H9 (cell line): ENCODE measurements at regions not wholly inside any gene's neighbourhood (a gene's known extent, or its start where the extent isn't known, plus 50 kb on each side); places are given as distances from the start of the nearest gene placed in this dataset.

Experiments used
- DNase-seq: peaks from one replicate; pipeline ENCODE4 v3.0.0-alpha.2; 2017
- H2AFZ ChIP-seq: one replicate; pipeline ENCODE4 v1.6.1; 2013; ENCODE audit warnings: mild to moderate bottlenecking, low read length, control low read depth, moderate library complexity
- H2AK5ac ChIP-seq: 2 replicates; pipeline ENCODE4 v1.6.1; 2013; ENCODE audit warnings: low read length, control low read depth, mixed read lengths; ENCODE audit not compliant: insufficient read length
- H2BK120ac ChIP-seq: one replicate; pipeline ENCODE4 v1.6.1; 2013; ENCODE audit warnings: low read depth, mild to moderate bottlenecking, low read length, control low read depth, inconsistent platforms; ENCODE audit not compliant: poor library complexity, severe bottlenecking
- H2BK12ac ChIP-seq: 2 replicates; pipeline ENCODE4 v1.6.1; 2013; ENCODE audit warnings: low read length, control low read depth, mixed read lengths, low read depth; ENCODE audit not compliant: insufficient read length
- H2BK15ac ChIP-seq: 2 replicates; pipeline ENCODE4 v1.6.1; 2013; ENCODE audit warnings: low read depth, low read length, control low read depth
- H2BK20ac ChIP-seq: one replicate; pipeline ENCODE4 v1.6.1; 2013; ENCODE audit warnings: low read depth, mild to moderate bottlenecking, low read length, control low read depth, inconsistent platforms; ENCODE audit not compliant: poor library complexity, severe bottlenecking
- H2BK5ac ChIP-seq: 2 replicates; pipeline ENCODE4 v1.6.1; 2013; ENCODE audit warnings: low read length, control low read depth, mixed read lengths; ENCODE audit not compliant: insufficient read length
- H3K14ac ChIP-seq: 2 replicates; pipeline ENCODE4 v1.6.1; 2013; ENCODE audit warnings: low read length, control low read depth; ENCODE audit not compliant: insufficient read depth
- H3K18ac ChIP-seq: 2 replicates; pipeline ENCODE4 v1.6.1; 2013; ENCODE audit warnings: low read depth, mild to moderate bottlenecking, mixed read lengths, low read length, control low read depth; ENCODE audit not compliant: insufficient read length
- H3K23ac ChIP-seq: 2 replicates; pipeline ENCODE4 v1.6.1; 2013; ENCODE audit warnings: low read length, control low read depth, mixed read lengths, low read depth; ENCODE audit not compliant: insufficient read length
- H3K23me2 ChIP-seq: 2 replicates; pipeline ENCODE4 v1.6.1; 2013; ENCODE audit warnings: low read depth, mild to moderate bottlenecking, mixed read lengths, low read length, control low read depth; ENCODE audit not compliant: insufficient read length, poor library complexity, severe bottlenecking
- H3K27ac ChIP-seq: 2 replicates; pipeline ENCODE4 v1.5.1; 2013; ENCODE audit warnings: low read length, control low read depth, mixed read lengths, low read depth; ENCODE audit not compliant: insufficient read length
- H3K27me3 ChIP-seq: 2 replicates; pipeline ENCODE4 v1.6.1; 2013; ENCODE audit warnings: low read length, control low read depth, inconsistent platforms; ENCODE audit not compliant: insufficient read depth
- H3K4ac ChIP-seq: 2 replicates; pipeline ENCODE4 v1.6.1; 2013; ENCODE audit warnings: low read depth, mild to moderate bottlenecking, control low read depth, inconsistent platforms, low read length, moderate library complexity
- H3K4me1 ChIP-seq: 2 replicates; pipeline ENCODE4 v1.6.1; 2013; ENCODE audit warnings: low read length, control low read depth, inconsistent platforms; ENCODE audit not compliant: insufficient read depth
- H3K4me2 ChIP-seq: 2 replicates; pipeline ENCODE4 v1.6.1; 2013; ENCODE audit warnings: low read length, control low read depth, mixed read lengths; ENCODE audit not compliant: insufficient read length, insufficient read depth
- H3K56ac ChIP-seq: 2 replicates; pipeline ENCODE4 v1.6.1; 2013; ENCODE audit warnings: low read depth, mild to moderate bottlenecking, mixed read lengths, low read length, control low read depth; ENCODE audit not compliant: insufficient read length
- H3K79me1 ChIP-seq: 2 replicates; pipeline ENCODE4 v1.6.1; 2013; ENCODE audit warnings: low read depth, mild to moderate bottlenecking, moderate library complexity, low read length, control low read depth, inconsistent platforms; ENCODE audit not compliant: insufficient read depth, poor library complexity, severe bottlenecking
- H3K79me2 ChIP-seq: 2 replicates; pipeline ENCODE4 v1.6.1; 2013; ENCODE audit warnings: low read length, control low read depth, inconsistent platforms; ENCODE audit not compliant: insufficient read depth
- H3K9ac ChIP-seq: 2 replicates; pipeline ENCODE4 v1.6.1; 2013; ENCODE audit warnings: low read length, control low read depth, mixed read lengths; ENCODE audit not compliant: insufficient read length; ENCODE audit errors: extremely low read depth
- H3K9me3 ChIP-seq: one replicate; pipeline ENCODE4 v1.6.1; 2013; ENCODE audit warnings: low read depth, low read length, inconsistent platforms; ENCODE audit not compliant: control insufficient read depth
- H3T11ph ChIP-seq: one replicate; pipeline ENCODE4 v1.6.1; 2013; ENCODE audit warnings: mild to moderate bottlenecking, low read length, control low read depth, inconsistent platforms
- H4K20me1 ChIP-seq: one replicate; pipeline ENCODE4 v1.6.1; 2013; ENCODE audit not compliant: control insufficient read depth, insufficient read length, insufficient read depth
- H4K5ac ChIP-seq: 2 replicates; pipeline ENCODE4 v1.6.1; 2013; ENCODE audit warnings: low read depth, mild to moderate bottlenecking, mixed read lengths, low read length, control low read depth; ENCODE audit not compliant: insufficient read length
- H4K8ac ChIP-seq: replicated peaks from 2 replicates; pipeline ENCODE4 v1.6.1; 2013; ENCODE audit warnings: low read length, control low read depth, mixed read lengths, low read depth; ENCODE audit not compliant: insufficient read length
- H4K91ac ChIP-seq: 2 replicates; pipeline ENCODE4 v1.6.1; 2013; ENCODE audit warnings: low read depth, mild to moderate bottlenecking, moderate library complexity, mixed read lengths, low read length, control low read depth; ENCODE audit not compliant: insufficient read length
- H3K27ac Mint-ChIP-seq, 3 experiments: 2 replicates in 2 of 3; 3 replicates in 1 of 3; pipeline ENCODE4 v1.8.0; 2020 to 2021; ENCODE audit warnings: mixed read lengths in 3 of 3, mild to moderate bottlenecking in 1 of 3, moderate library complexity in 1 of 3
- H3K27me3 Mint-ChIP-seq: 2 replicates; pipeline ENCODE4 v1.8.0; 2021; ENCODE audit warnings: low read depth, mild to moderate bottlenecking, moderate library complexity, mixed read lengths
- H3K36me3 Mint-ChIP-seq, 3 experiments: 2 replicates in 2 of 3; 3 replicates in 1 of 3; pipeline ENCODE4 v1.8.0; 2020 to 2021; ENCODE audit warnings: low read depth in 3 of 3, mixed read lengths in 3 of 3; ENCODE audit not compliant: insufficient read depth in 1 of 3
- H3K4me1 Mint-ChIP-seq, 2 experiments: 2 replicates each; pipeline ENCODE4 v1.8.0; 2020; ENCODE audit warnings: mixed read lengths in 2 of 2
- H3K4me3 Mint-ChIP-seq, 2 experiments: 2 replicates in 1 of 2; 3 replicates in 1 of 2; pipeline ENCODE4 v1.8.0; 2020 to 2021; ENCODE audit warnings: mild to moderate bottlenecking in 2 of 2, mixed read lengths in 2 of 2, moderate library complexity in 1 of 2
- H3K9me3 Mint-ChIP-seq, 2 experiments: 2 replicates in 1 of 2; 3 replicates in 1 of 2; pipeline ENCODE4 v1.8.0; 2020; ENCODE audit warnings: mild to moderate bottlenecking in 2 of 2, mixed read lengths in 2 of 2, moderate library complexity in 1 of 2
- WGBS: extraction: QIAGEN DNeasy Blood & Tissue Kit; methylation state at CpG from one replicate; pipeline ENCODE4 v1.1.7; 2013; ENCODE audit warnings: missing lambda C conversion rate, low lambda C conversion rate, mixed read lengths; ENCODE audit not compliant: insufficient read length; ENCODE audit errors: extremely low coverage; 5-methylcytosine and 5-hydroxymethylcytosine counted together
- TF ChIP-seq, protein P1 (sequence below): fragments of 200-600 bp; sonication (generic); conservative IDR thresholded peaks from 3 replicates; pipeline ENCODE4 v1.8.0; 2021; ENCODE audit warnings: antibody characterized with exemption, mild to moderate bottlenecking

- H3K56ac ChIP-seq: no peak overlapping the region
- H3K4me1 Mint-ChIP-seq: no peaks in the 10 kb centered on the region
- H3K36me3 Mint-ChIP-seq: peaks cover 2 to 11% (median 9%) of the 10 kb centered on the region in 3 experiments; a peak in 4 of 7 replicates
- H4K8ac ChIP-seq: no peak overlapping the region
- no peaks in the 10 kb centered on the region for H3K27me3 Mint-ChIP-seq
- H3K9me3 ChIP-seq: no peaks in the 10 kb centered on the region
- no peaks in the 10 kb centered on the region for H3K23me2 ChIP-seq
- H2BK15ac ChIP-seq: no peak overlapping the region
- no peak overlapping the region for H3K4me2 ChIP-seq
- H3K27ac Mint-ChIP-seq: no peak overlapping the region
- TF ChIP-seq, protein P1, sequence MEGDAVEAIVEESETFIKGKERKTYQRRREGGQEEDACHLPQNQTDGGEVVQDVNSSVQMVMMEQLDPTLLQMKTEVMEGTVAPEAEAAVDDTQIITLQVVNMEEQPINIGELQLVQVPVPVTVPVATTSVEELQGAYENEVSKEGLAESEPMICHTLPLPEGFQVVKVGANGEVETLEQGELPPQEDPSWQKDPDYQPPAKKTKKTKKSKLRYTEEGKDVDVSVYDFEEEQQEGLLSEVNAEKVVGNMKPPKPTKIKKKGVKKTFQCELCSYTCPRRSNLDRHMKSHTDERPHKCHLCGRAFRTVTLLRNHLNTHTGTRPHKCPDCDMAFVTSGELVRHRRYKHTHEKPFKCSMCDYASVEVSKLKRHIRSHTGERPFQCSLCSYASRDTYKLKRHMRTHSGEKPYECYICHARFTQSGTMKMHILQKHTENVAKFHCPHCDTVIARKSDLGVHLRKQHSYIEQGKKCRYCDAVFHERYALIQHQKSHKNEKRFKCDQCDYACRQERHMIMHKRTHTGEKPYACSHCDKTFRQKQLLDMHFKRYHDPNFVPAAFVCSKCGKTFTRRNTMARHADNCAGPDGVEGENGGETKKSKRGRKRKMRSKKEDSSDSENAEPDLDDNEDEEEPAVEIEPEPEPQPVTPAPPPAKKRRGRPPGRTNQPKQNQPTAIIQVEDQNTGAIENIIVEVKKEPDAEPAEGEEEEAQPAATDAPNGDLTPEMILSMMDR: no peak
- H2BK120ac ChIP-seq: no peak overlapping the region
- no peak overlapping the region for H3K4me3 Mint-ChIP-seq
- H2AFZ ChIP-seq: no peak overlapping the region
- peaks cover 11 to 18% of the 10 kb centered on the region in 2 experiments for H3K9me3 Mint-ChIP-seq
- H2BK5ac ChIP-seq: no peak overlapping the region
- H4K20me1 ChIP-seq: no peaks in the 10 kb centered on the region
- H3K18ac ChIP-seq: no peak overlapping the region
- H2BK20ac ChIP-seq: no peak overlapping the region
- no CpG with 5 or more reads among the region's 6 CpGs for WGBS
- no peak overlapping the region for H3T11ph ChIP-seq
- no peaks in the 10 kb centered on the region for H3K27me3 ChIP-seq
- no peak overlapping the region for H3K23ac ChIP-seq
- H3K4me1 ChIP-seq: no peaks in the 10 kb centered on the region
- H2BK12ac ChIP-seq: no peak overlapping the region
- DNase-seq: no peak
- H2AK5ac ChIP-seq: no peak overlapping the region
- H3K79me1 ChIP-seq: no peaks in the 10 kb centered on the region
- H3K79me2 ChIP-seq: no peaks in the 10 kb centered on the region
- H4K5ac ChIP-seq: no peak overlapping the region
- no peak overlapping the region for H3K9ac ChIP-seq
- no peak overlapping the region for H3K4ac ChIP-seq
- no peak overlapping the region for H3K14ac ChIP-seq
- no peak overlapping the region for H4K91ac ChIP-seq
- H3K27ac ChIP-seq: no peak overlapping the region
Observed at GRCh38 chr3:1752205-1752604, 346.5 kb upstream of the CNTN4 start.
